GM12875 (cell line): ENCODE measurements at regions not wholly inside any gene's neighbourhood (a gene's known extent, or its start where the extent isn't known, plus 50 kb on each side); places are given as distances from the start of the nearest gene placed in this dataset.

Source experiments
- H3K4me3 ChIP-seq: one replicate; pipeline ENCODE4 v1.5.1; 2011; ENCODE audit warnings: low read depth, low read length, control low read depth
- TF ChIP-seq, protein P1 (sequence below): IDR thresholded peaks from 2 replicates; pipeline ENCODE4 v1.5.1; 2011; ENCODE audit warnings: low read depth, mild to moderate bottlenecking, control low read depth, inconsistent platforms, low read length, moderate library complexity, borderline replicate concordance; ENCODE audit not compliant: insufficient read depth

DNA sequence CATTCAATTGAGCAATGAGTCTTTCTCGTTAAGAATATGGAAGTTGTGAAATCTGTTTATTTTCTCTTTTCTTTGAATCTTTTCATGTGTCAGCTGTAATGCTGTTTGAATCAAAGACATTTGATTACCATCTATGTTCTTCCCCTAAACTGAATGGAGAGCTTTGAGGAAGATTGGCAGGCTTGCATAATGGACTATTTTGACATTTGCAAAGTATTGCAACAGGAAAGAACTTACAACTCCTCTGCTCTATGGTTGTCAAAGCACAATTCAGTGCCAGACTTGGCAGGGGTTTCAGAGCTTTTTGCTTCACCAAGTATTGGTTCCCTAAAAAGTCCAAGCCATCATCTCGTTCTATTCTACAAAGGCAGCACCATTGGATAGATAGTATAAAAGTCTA lies 549.0 kb upstream of the NUDT12 start:
- no peak overlapping the region for H3K4me3 ChIP-seq
- TF ChIP-seq, protein P1, sequence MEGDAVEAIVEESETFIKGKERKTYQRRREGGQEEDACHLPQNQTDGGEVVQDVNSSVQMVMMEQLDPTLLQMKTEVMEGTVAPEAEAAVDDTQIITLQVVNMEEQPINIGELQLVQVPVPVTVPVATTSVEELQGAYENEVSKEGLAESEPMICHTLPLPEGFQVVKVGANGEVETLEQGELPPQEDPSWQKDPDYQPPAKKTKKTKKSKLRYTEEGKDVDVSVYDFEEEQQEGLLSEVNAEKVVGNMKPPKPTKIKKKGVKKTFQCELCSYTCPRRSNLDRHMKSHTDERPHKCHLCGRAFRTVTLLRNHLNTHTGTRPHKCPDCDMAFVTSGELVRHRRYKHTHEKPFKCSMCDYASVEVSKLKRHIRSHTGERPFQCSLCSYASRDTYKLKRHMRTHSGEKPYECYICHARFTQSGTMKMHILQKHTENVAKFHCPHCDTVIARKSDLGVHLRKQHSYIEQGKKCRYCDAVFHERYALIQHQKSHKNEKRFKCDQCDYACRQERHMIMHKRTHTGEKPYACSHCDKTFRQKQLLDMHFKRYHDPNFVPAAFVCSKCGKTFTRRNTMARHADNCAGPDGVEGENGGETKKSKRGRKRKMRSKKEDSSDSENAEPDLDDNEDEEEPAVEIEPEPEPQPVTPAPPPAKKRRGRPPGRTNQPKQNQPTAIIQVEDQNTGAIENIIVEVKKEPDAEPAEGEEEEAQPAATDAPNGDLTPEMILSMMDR, result no peak

DNA sequence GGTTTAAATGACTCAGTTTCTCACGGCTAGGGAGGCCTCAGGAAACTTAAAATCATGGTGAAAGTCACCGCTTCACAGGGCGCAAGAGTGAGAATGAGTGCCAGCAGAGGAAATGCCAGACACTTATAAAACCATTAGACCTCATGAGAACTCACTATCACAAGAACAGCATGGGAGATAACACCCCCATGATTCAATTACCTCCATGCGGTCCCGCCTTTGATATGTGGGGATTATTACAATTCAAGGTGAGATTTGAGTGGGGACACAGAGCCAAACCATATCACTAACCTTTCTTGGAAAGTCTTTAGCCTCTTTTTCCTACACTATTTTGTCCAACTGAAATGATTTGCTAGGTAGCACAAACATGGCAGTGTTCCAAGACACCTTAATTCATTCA lies 533.9 kb upstream of the NUDT12 start:
- no peak overlapping the region for H3K4me3 ChIP-seq
- TF ChIP-seq, protein P1, result no peak

DNA sequence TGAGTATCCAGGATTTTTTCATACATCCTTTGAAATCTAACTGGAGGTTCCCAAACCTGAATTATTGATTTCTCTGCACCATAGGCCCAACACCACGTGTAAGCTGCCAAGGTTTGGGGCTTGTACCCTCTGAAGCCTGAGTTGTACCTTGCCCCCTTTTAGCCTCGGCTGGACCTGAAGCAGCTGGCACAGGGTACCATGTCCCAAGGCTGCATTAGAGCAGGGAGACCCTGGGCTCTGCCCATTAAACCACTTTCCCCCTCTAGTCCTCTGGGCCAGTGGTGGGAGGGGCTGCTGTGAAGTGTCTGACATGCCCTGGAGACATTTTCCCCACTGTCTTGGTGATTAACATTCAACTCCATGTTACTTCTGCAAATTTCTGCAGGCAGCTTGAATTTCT lies 532.9 kb upstream of the NUDT12 start:
- TF ChIP-seq, protein P1, result no peak
- no peak overlapping the region for H3K4me3 ChIP-seq

DNA sequence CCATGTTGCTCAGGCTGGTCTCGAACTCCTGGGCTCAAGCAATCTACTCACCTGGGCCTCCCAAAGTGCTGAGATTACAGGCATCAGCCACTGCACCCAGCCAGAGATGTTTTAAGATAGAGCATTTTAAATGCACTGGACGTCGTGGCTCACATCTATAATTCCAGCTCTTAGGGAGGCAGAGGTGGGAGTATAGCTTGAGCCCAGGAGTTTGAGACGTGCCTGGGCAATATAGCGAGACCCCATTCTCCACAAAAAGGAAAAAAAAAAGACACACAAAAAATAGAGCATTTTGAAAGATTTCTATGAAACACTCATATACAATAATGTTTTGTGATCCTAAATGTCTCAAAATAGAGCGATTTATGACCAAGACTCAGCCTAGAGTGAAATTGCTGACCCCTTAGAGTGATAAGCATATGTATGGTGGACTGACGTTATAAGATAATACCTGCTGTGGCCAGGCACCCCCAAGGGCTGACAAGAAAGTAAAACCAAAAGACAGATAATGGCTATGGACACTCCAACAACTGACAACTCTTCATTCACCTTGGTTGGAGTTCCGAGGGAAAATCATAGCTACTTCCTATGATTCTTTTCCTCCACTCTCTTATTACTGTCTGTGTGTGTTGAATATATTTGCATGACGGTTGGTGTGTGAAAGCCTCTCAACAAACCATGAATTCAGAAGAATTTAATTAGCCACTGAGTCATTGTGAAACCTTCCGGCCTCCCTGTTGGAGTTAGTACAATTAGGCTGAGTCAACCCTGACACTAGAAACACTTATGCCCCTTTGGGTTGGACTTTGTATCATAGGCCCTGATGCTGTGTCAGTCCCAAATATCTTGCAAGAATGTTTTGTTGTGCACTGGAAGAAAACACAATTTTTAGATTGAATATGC lies 526.5 kb upstream of the NUDT12 start:
- TF ChIP-seq, protein P1, result no peak
- H3K4me3 ChIP-seq, result no peak overlapping the region

DNA sequence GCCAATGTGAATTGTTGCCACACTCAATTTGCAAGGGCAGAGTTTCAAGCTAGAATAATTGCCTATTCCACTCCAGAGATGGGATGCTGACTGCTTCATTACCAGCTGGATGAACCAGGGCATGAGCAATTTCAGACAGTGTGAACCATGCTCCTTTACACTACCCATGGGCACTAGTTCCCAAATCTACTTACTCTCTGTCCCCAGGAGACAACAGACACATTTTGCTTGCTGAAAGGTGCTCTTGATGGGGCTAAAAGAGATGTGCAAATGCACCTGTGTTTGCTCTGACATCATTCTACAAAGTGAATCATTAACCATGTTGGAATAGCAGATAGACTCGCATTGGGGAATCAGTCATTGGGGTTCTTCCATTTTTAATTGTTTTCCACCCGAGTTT lies 522.3 kb upstream of the NUDT12 start:
- TF ChIP-seq, protein P1, result no peak
- H3K4me3 ChIP-seq, result no peak overlapping the region

DNA sequence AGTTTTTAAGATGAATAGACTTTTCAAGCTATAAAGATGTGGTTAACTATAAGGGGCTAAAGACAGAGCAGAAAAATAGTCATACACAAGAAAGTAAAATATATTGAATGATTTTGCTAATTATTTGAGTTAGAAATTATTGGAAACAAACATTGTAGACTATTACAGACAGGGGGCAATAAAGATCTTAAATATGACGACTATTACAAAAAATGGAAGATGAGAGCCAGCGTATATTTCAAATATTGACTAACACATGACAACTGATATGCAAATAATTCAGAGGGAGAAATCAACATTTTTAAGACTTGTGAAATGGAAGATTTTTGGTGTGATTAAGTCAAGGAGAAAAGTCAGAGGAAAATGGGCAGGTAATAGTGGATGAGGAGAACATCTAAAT lies 520.2 kb upstream of the NUDT12 start:
- TF ChIP-seq, protein P1, result no peak

DNA sequence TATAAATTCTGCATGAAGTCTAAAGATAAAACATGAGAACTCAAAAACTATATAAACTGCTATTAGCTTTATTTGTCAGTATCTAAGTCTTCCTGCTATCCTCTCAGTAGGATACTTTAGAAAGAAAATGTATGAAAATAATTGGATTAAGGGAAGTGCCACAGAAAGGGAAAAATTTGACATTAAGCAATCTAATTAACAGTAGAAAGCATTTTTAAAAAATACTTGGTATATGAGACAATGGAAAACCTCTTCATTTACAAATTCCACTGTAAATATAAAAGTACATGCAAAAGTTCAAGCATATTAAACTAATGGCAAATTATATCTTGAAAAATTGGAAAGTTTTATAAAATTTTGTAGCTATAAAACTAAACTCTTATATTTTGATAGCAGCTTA lies 518.6 kb upstream of the NUDT12 start:
- H3K4me3 ChIP-seq, result no peak overlapping the region
- TF ChIP-seq, protein P1, result no peak

More for the DNA sequence above, 520.2 kb upstream of the NUDT12 start:
- no peak overlapping the region for H3K4me3 ChIP-seq
